ENCODE measurements at regions not wholly inside any gene's neighbourhood (a gene's known extent, or its start where the extent isn't known, plus 50 kb on each side); places are given as distances from the start of the nearest gene placed in this dataset.
"Not testable (repeated sequence)": the region's sequence is repeated elsewhere in the genome, so short reads cannot be mapped to it uniquely, and the experiment has no call there.

DNA sequence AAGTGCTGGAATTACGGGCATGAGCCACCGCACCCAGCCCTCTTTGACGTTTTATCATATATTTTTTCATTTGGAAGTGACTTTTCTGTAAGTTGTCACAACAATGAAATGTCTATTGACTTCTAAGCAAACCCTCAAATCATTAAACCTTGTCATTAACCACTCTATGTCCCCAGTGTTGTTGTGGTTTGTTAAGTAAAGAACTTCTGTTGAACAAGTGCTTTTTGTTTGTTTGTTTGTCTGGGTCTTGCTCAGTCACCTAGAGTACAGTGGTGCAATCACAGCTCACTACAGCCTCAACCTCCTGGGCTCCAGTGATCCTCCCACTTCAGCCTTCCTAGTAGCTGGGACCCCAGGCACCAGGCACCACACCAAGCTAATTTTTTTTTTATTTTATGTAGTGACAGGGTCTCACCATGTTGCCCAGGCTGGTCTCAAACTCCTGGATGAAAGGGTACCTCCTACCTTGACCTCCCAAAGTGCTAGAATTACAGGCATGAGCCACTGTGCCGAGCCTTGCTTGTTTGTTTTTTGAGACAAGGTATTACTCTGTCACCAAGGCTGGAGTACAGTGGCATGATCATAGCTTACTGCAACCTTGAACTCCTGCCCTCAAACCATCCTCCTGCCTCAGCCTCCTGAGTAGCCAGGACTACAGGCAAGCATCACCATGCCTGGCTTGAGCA lies 57.6 kb upstream of the LOC128125822 start:
- Histone ChIP-seq H3K56ac (ENCODE audit: insufficient read length, low read depth, low read length) (no peak overlapping the region), H2BK12ac (ENCODE audit: insufficient read length, low read depth, low read length) (no peak overlapping the region), H2BK120ac (ENCODE audit: low read depth, low read length, poor library complexity, severe bottlenecking) (no peak overlapping the region), H3K18ac (ENCODE audit: insufficient read length, low read depth, low read length) (no peak overlapping the region), H4K91ac (ENCODE audit: insufficient read length, low read depth, low read length) (no peak overlapping the region), H3K23me2 (ENCODE audit: insufficient read length, low read depth, low read length, poor library complexity, severe bottlenecking) (no peaks in the 10 kb centered on the region), H4K8ac (replicated peaks; ENCODE audit: insufficient read length, low read depth, low read length) (no peak overlapping the region), H3K23ac (ENCODE audit: insufficient read length, low read depth, low read length) (no peak overlapping the region), H3K79me1 (ENCODE audit: insufficient read depth, low read depth, low read length, poor library complexity, severe bottlenecking) (no peaks in the 10 kb centered on the region), H3K9ac (ENCODE audit: extremely low read depth, insufficient read length, low read length) (no peak overlapping the region), H2BK5ac (ENCODE audit: insufficient read length, low read length) (no peak overlapping the region), H2AK5ac (ENCODE audit: insufficient read length, low read length) (no peak overlapping the region), H3K4me1 (ENCODE audit: insufficient read depth, low read length) (no peaks in the 10 kb centered on the region), H3K14ac (ENCODE audit: insufficient read depth, low read length) (no peak overlapping the region), H3T11ph (ENCODE audit: low read length) (no peak overlapping the region), H3K4me2 (ENCODE audit: insufficient read depth, insufficient read length, low read length) (no peak overlapping the region), H3K79me2 (ENCODE audit: insufficient read depth, low read length) (no peaks in the 10 kb centered on the region), H2BK20ac (ENCODE audit: low read depth, low read length, poor library complexity, severe bottlenecking) (no peak overlapping the region), H4K20me1 (ENCODE audit: control insufficient read depth, insufficient read depth, insufficient read length) (no peaks in the 10 kb centered on the region), H3K27ac (ENCODE audit: insufficient read length, low read depth, low read length) (no peak overlapping the region), H2BK15ac (ENCODE audit: low read depth, low read length) (no peak overlapping the region), H3K9me3 (ENCODE audit: control insufficient read depth, low read depth, low read length) (no peaks in the 10 kb centered on the region), H3K4ac (ENCODE audit: low read depth, low read length) (no peak overlapping the region), H4K5ac (ENCODE audit: insufficient read length, low read depth, low read length) (no peak overlapping the region), H2AFZ (ENCODE audit: low read length) (no peak overlapping the region), H3K27me3 (ENCODE audit: insufficient read depth, low read length) (no peaks in the 10 kb centered on the region)
- Mint-ChIP-seq H3K36me3 (ENCODE audit: insufficient read depth in 1 of 3, low read depth in 3 of 3) (no peaks in the 10 kb centered on the region), H3K4me3 (no peak overlapping the region), H3K27me3 (ENCODE audit: low read depth) (no peaks in the 10 kb centered on the region), H3K27ac (no peak overlapping the region; a peak in 1 of 7 replicates), H3K9me3 (no peaks in the 10 kb centered on the region), H3K4me1 (no peaks in the 10 kb centered on the region)
- TF ChIP-seq, protein P1, sequence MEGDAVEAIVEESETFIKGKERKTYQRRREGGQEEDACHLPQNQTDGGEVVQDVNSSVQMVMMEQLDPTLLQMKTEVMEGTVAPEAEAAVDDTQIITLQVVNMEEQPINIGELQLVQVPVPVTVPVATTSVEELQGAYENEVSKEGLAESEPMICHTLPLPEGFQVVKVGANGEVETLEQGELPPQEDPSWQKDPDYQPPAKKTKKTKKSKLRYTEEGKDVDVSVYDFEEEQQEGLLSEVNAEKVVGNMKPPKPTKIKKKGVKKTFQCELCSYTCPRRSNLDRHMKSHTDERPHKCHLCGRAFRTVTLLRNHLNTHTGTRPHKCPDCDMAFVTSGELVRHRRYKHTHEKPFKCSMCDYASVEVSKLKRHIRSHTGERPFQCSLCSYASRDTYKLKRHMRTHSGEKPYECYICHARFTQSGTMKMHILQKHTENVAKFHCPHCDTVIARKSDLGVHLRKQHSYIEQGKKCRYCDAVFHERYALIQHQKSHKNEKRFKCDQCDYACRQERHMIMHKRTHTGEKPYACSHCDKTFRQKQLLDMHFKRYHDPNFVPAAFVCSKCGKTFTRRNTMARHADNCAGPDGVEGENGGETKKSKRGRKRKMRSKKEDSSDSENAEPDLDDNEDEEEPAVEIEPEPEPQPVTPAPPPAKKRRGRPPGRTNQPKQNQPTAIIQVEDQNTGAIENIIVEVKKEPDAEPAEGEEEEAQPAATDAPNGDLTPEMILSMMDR (conservative IDR thresholded peaks at IDR 0.05): no peak
- no peak for DNase-seq
- WGBS (ENCODE audit: extremely low coverage, insufficient read length, low lambda C conversion rate): no CpG with 5 or more reads among the region's 4 CpGs

DNA sequence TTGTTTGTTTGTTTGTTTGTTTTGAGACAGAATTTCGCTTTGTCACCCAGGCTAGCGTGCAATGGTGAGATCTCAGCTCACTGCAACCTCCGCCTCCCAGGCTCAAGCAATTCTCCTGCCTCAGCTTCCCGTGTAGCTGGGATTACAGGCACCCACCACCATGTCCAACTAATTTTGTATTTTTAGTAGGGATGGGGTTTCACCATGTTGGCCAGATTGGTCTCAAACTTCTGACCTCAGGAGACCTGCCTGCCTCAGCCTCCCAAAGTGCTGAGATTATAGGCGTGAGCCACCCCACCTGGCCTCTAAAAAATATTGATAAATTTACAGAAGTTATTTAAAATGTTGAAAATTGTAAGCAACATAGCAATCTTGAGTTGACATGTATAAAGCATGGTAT lies 57.1 kb upstream of the LOC128125822 start:
- not testable (repeated sequence) for DNase-seq; H3K36me3 Mint-ChIP-seq (ENCODE audit: insufficient read depth in 1 of 3, low read depth in 3 of 3); H3K18ac ChIP-seq (ENCODE audit: insufficient read length, low read depth, low read length); H3K27ac ChIP-seq (ENCODE audit: insufficient read length, low read depth, low read length); H3K27me3 Mint-ChIP-seq (ENCODE audit: low read depth); H3K4me1 Mint-ChIP-seq; H2BK5ac ChIP-seq (ENCODE audit: insufficient read length, low read length); H3K56ac ChIP-seq (ENCODE audit: insufficient read length, low read depth, low read length); H4K8ac ChIP-seq (replicated peaks; ENCODE audit: insufficient read length, low read depth, low read length); H2BK120ac ChIP-seq (ENCODE audit: low read depth, low read length, poor library complexity, severe bottlenecking); H4K5ac ChIP-seq (ENCODE audit: insufficient read length, low read depth, low read length); H3K4ac ChIP-seq (ENCODE audit: low read depth, low read length); H4K20me1 ChIP-seq (ENCODE audit: control insufficient read depth, insufficient read depth, insufficient read length); H3K14ac ChIP-seq (ENCODE audit: insufficient read depth, low read length); H3K27ac Mint-ChIP-seq; H3K79me2 ChIP-seq (ENCODE audit: insufficient read depth, low read length); H3K79me1 ChIP-seq (ENCODE audit: insufficient read depth, low read depth, low read length, poor library complexity, severe bottlenecking); H3K23me2 ChIP-seq (ENCODE audit: insufficient read length, low read depth, low read length, poor library complexity, severe bottlenecking); H2BK20ac ChIP-seq (ENCODE audit: low read depth, low read length, poor library complexity, severe bottlenecking); H2AFZ ChIP-seq (ENCODE audit: low read length); H2BK15ac ChIP-seq (ENCODE audit: low read depth, low read length); H3K9me3 ChIP-seq (ENCODE audit: control insufficient read depth, low read depth, low read length); H3K4me2 ChIP-seq (ENCODE audit: insufficient read depth, insufficient read length, low read length); H3K4me3 Mint-ChIP-seq; H3K4me1 ChIP-seq (ENCODE audit: insufficient read depth, low read length); H2AK5ac ChIP-seq (ENCODE audit: insufficient read length, low read length); H3T11ph ChIP-seq (ENCODE audit: low read length); H3K9ac ChIP-seq (ENCODE audit: extremely low read depth, insufficient read length, low read length); H3K27me3 ChIP-seq (ENCODE audit: insufficient read depth, low read length); H2BK12ac ChIP-seq (ENCODE audit: insufficient read length, low read depth, low read length); H3K23ac ChIP-seq (ENCODE audit: insufficient read length, low read depth, low read length); H4K91ac ChIP-seq (ENCODE audit: insufficient read length, low read depth, low read length); H3K9me3 Mint-ChIP-seq
- no CpG with 5 or more reads among the region's 5 CpGs for WGBS (ENCODE audit: extremely low coverage, insufficient read length, low lambda C conversion rate)

Data from H9 (cell line).